GM21717 (cell line): ENCODE measurements at regions not wholly inside any gene's neighbourhood (a gene's known extent, or its start where the extent isn't known, plus 50 kb on each side); places are given as distances from the start of the nearest gene placed in this dataset.

Experiments used
- ATAC-seq: cut with Tn5 transposase; IDR thresholded peaks from one replicate; pipeline ENCODE4 v1.9.1; 2021; ENCODE audit warnings: mild to moderate bottlenecking, moderate library complexity; ENCODE audit not compliant: unreplicated experiment

GRCh38 chr2:157935378-157935906 lies 59.3 kb upstream of the ACVR1 start:
- ATAC-seq: no peak

GRCh38 chr2:157934684-157935377 lies 58.7 kb upstream of the ACVR1 start:
- no peak for ATAC-seq

- no peak for ATAC-seq
These were observed 57.2 kb upstream of the ACVR1 start for GRCh38 chr2:157933160-157933920.

- ATAC-seq: no peak
These were observed 56.5 kb upstream of the ACVR1 start for GRCh38 chr2:157932480-157933159.

GRCh38 chr2:157931542-157931941 lies 55.4 kb upstream of the ACVR1 start:
- ATAC-seq: no peak

GRCh38 chr2:157930728-157931127 lies 54.6 kb upstream of the ACVR1 start:
- ATAC-seq: no peak

GRCh38 chr2:157929871-157930667 lies 53.9 kb upstream of the ACVR1 start:
- ATAC-seq: no peak

GRCh38 chr2:157928372-157928771 lies 52.2 kb upstream of the ACVR1 start:
- no peak for ATAC-seq

- no peak for ATAC-seq
These were observed 51.0 kb upstream of the ACVR1 start for GRCh38 chr2:157927155-157927554.
